ENCODE measurements at regions not wholly inside any gene's neighbourhood (a gene's known extent, or its start where the extent isn't known, plus 50 kb on each side); places are given as distances from the start of the nearest gene placed in this dataset.

GRCh38 chr14:71665781-71666180, 266.4 kb upstream of the RGS6 start:
- TF ChIP-seq, protein P1, sequence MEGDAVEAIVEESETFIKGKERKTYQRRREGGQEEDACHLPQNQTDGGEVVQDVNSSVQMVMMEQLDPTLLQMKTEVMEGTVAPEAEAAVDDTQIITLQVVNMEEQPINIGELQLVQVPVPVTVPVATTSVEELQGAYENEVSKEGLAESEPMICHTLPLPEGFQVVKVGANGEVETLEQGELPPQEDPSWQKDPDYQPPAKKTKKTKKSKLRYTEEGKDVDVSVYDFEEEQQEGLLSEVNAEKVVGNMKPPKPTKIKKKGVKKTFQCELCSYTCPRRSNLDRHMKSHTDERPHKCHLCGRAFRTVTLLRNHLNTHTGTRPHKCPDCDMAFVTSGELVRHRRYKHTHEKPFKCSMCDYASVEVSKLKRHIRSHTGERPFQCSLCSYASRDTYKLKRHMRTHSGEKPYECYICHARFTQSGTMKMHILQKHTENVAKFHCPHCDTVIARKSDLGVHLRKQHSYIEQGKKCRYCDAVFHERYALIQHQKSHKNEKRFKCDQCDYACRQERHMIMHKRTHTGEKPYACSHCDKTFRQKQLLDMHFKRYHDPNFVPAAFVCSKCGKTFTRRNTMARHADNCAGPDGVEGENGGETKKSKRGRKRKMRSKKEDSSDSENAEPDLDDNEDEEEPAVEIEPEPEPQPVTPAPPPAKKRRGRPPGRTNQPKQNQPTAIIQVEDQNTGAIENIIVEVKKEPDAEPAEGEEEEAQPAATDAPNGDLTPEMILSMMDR (IDR thresholded peaks at IDR 0.05; ENCODE audit: insufficient read depth, low read depth, low read length) = no peak
- no peaks in the 10 kb centered on the region for H3K27me3 ChIP-seq (ENCODE audit: control insufficient read depth, insufficient read depth, low read length)
- no peak for DNase-seq (ENCODE audit: low read depth)
- ChIA-PET CTCF (interaction anchor here (1.1 to 1.3 kb wide), 2 partner anchors 12 to 22 kb away, joined by 3 to 4 read pairs; no protein-coding TSS in a partner anchor), POLR2A (interaction anchor here (0.5 kb wide), 1 partner anchor 237 kb away, joined by 3 read pairs; no protein-coding TSS in a partner anchor)
- H3K4me3 ChIP-seq (ENCODE audit: low read depth, low read length) = no peak overlapping the region
- peaks cover 10% of the 10 kb centered on the region for H3K36me3 ChIP-seq (ENCODE audit: control insufficient read depth, insufficient read depth, low read length)

DNA sequence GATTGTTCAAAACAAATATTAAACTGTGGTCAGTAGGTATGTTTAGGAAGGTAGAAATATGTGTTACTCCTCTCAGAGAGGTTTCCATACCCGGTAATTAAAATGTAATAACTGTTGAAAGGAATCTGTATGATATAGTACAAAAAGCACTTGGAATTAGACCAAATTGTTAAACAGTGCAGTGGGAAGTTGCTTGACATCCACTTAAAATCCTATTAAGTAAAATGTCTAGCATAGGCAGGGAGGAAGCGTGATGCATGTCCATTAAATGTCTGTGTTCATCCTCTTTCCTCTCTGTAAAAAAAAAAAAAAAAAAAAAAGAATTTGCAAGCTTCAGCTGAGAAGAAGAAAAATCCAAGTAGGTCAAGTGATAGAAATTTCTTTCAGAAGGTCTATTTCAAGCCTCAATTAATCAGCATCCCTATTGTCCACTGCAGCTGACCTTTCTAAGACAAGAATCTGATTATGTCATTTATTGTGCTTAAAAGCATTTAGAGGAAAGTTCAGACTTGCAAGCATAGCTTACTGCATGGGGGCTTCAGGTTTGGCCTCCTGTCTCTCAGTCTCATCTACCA, 265.6 kb upstream of the RGS6 start:
- TF ChIP-seq, protein P1 (IDR thresholded peaks at IDR 0.05; ENCODE audit: insufficient read depth, low read depth, low read length) = no peak
- no peaks in the 10 kb centered on the region for H3K27me3 ChIP-seq (ENCODE audit: control insufficient read depth, insufficient read depth, low read length)
- ChIA-PET POLR2A (no interaction called here), CTCF (interaction anchor here (1.1 kb wide), 1 partner anchor 23 kb away, joined by 3 read pairs; no protein-coding TSS in a partner anchor)
- H3K4me3 ChIP-seq (ENCODE audit: low read depth, low read length) = no peak overlapping the region
- peaks cover 10% of the 10 kb centered on the region; the same call in 1 of the 2 replicates for H3K36me3 ChIP-seq (ENCODE audit: control insufficient read depth, insufficient read depth, low read length)
- no peak for DNase-seq (ENCODE audit: low read depth)

GRCh38 chr14:71668186-71668912, 263.9 kb upstream of the RGS6 start:
- no peak for DNase-seq (ENCODE audit: low read depth)
- Histone ChIP-seq H3K27me3 (ENCODE audit: control insufficient read depth, insufficient read depth, low read length) (no peaks in the 10 kb centered on the region), H3K36me3 (ENCODE audit: control insufficient read depth, insufficient read depth, low read length) (0 out of 2 replicates have a peak, but pooled peaks cover 5% of the 10 kb centered on the region), H3K4me3 (ENCODE audit: low read depth, low read length) (no peak overlapping the region)
- POLR2A ChIA-PET = interaction anchor here (1.2 kb wide), 1 partner anchor 32 kb away, joined by 3 read pairs; no protein-coding TSS in a partner anchor
- CTCF ChIA-PET = interaction anchor here (1.3 kb wide), 1 partner anchor 14 kb away, joined by 5 read pairs; no protein-coding TSS in a partner anchor
- TF ChIP-seq, protein P1 (IDR thresholded peaks at IDR 0.05; ENCODE audit: insufficient read depth, low read depth, low read length) = no peak

DNA sequence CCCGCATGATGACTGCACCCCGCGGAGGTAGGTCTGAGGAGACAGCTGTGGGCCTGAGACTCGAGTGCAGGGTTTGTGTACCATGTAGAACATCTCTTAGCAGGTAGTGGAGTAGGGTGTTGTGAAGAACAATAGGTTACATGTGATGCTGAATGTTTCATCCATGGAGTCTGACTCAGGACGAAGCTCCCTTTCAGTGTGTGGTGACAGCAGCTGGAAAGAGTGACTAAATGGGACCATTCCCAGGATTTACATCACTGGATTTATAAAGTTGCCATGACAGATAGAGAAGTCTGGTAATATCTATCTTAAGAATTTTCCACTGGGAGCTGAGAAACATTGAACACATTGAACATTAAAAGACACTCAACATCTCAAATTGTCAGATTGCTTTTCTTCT, 259.6 kb upstream of the RGS6 start:
- no peak for DNase-seq (ENCODE audit: low read depth)
- TF ChIP-seq, protein P1 (IDR thresholded peaks at IDR 0.05; ENCODE audit: insufficient read depth, low read depth, low read length) = no peak
- Histone ChIP-seq H3K36me3 (ENCODE audit: control insufficient read depth, insufficient read depth, low read length) (peaks cover 8% of the 10 kb centered on the region), H3K27me3 (ENCODE audit: control insufficient read depth, insufficient read depth, low read length) (no peaks in the 10 kb centered on the region), H3K4me3 (ENCODE audit: low read depth, low read length) (no peak overlapping the region)
- POLR2A ChIA-PET = no interaction called here
- CTCF ChIA-PET = interaction anchor here (0.7 kb wide), 1 partner anchor 183 kb away, joined by 4 read pairs; no protein-coding TSS in a partner anchor

GRCh38 chr14:71675126-71675899, 256.9 kb upstream of the RGS6 start:
- H3K4me3 ChIP-seq (ENCODE audit: low read depth, low read length) = no peak overlapping the region
- peaks cover 8% of the 10 kb centered on the region for H3K36me3 ChIP-seq (ENCODE audit: control insufficient read depth, insufficient read depth, low read length)
- CTCF ChIA-PET = no interaction called here
- no peak for DNase-seq (ENCODE audit: low read depth)
- POLR2A ChIA-PET = no interaction called here
- TF ChIP-seq, protein P1 (IDR thresholded peaks at IDR 0.05; ENCODE audit: insufficient read depth, low read depth, low read length) = no peak
- H3K27me3 ChIP-seq (ENCODE audit: control insufficient read depth, insufficient read depth, low read length) = no peaks in the 10 kb centered on the region

Measured in BJ (cell line).